ENCODE measurements at regions not wholly inside any gene's neighbourhood (a gene's known extent, or its start where the extent isn't known, plus 50 kb on each side); places are given as distances from the start of the nearest gene placed in this dataset.

DNA sequence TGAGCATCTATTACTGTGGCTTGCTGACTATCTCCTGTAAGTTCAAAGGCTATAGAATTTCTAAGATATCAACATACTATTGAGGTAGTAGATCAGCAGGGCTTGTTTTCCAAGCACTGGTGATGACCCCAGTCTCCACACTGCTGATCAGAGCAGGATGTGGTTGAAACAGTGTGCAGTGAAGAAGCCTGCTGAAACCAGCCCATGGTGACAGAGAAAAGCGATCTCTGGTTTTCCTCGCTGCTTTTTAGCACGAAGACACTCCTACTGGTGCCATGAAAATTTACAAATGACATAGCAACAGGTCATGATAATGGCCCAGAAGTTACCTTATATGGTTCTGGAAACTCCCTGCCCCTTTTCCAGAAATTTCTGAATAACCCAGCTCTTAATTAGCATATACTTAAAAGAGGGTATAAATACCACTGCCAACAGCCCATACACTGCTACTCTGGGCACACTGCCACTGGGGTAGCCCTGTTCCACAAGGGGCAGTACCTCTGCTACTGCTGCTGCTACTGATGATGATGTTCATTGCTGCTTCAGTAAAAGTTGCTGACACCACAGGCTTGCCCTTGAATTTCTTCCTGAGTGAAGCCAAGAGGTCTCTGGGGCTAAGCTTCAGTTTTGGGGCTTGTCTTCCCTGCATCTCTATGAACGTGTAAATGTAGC is 1689.5 kb upstream of the PCDH10 start:
- in situ Hi-C loops (cut with MboI; ENCODE audit: low sequenced_read_pairs) (no loop called here), intact Hi-C loops (cut with micrococcal nuclease) (no loop called here), dilution Hi-C loops (cut with HindIII; ENCODE audit: low sequenced_read_pairs, unreplicated experiment) (no loop called here)
- H2BK120ac ChIP-seq (ENCODE audit: low read depth, low read length), result no peak overlapping the region
- BruUV-seq (replicated peaks), result no TSS peak
- no peak overlapping the region for H3K23ac ChIP-seq (ENCODE audit: low read depth, low read length)
- ATAC-seq (ENCODE audit: low read depth) (no peak), DNase-seq (no peak)
- no peak overlapping the region for H3K9ac ChIP-seq (ENCODE audit: low read depth, low read length)
- H3K79me1 ChIP-seq (ENCODE audit: low read depth in 1 of 2, low read length in 2 of 2), result no peaks in the 10 kb centered on the region
- WGBS, 2 experiments (ENCODE audit: extremely low coverage in 2 of 2, insufficient read length in 1 of 2), result no CpG with 5 or more reads among the region's 4 CpGs
- no peak overlapping the region for H4K8ac ChIP-seq (ENCODE audit: low read depth in 2 of 2, low read length in 2 of 2)
- H2BK5ac ChIP-seq (ENCODE audit: low read depth, low read length, poor library complexity, severe bottlenecking), result no peak overlapping the region
- POLR2A ChIA-PET (ENCODE audit: unreplicated experiment), result no interaction called here
- H3K9me3 ChIP-seq (ENCODE audit: control insufficient read depth, insufficient read depth, low read length), result peaks cover 4% of the 10 kb centered on the region; the same call in 1 of the 2 replicates
- no peaks in the 10 kb centered on the region for H3K9me1 ChIP-seq (ENCODE audit: insufficient read depth, low read length)
- H3K36me3 ChIP-seq (ENCODE audit: control insufficient read depth, insufficient read depth, low read length), result no peaks in the 10 kb centered on the region
- H3K56ac ChIP-seq (ENCODE audit: extremely low read depth, insufficient read depth, low read length), result no peak overlapping the region
- no peak overlapping the region for H2BK15ac ChIP-seq (ENCODE audit: low read depth, low read length)
- no peaks in the 10 kb centered on the region for H3K4me1 ChIP-seq (ENCODE audit: control insufficient read depth, insufficient read depth, low read length)
- H4K91ac ChIP-seq (ENCODE audit: insufficient read depth, low read depth, low read length), result no peak overlapping the region
- no peak overlapping the region for H3K4me2 ChIP-seq (ENCODE audit: low read depth, low read length)
- H3K14ac ChIP-seq (replicated peaks; ENCODE audit: low read depth, low read length), result no peak overlapping the region
- no peak overlapping the region for H2BK20ac ChIP-seq (ENCODE audit: low read depth, low read length)
- H3K4me3 ChIP-seq (ENCODE audit: insufficient read depth, low read depth, low read length), result no peak overlapping the region
- no peak overlapping the region for H4K5ac ChIP-seq (ENCODE audit: low read depth, low read length)
- CTCF ChIA-PET, result no interaction called here
- no peak overlapping the region for H2AK5ac ChIP-seq (ENCODE audit: low read depth, low read length)
- H3K27ac ChIP-seq (ENCODE audit: insufficient read depth, low read length), result no peak overlapping the region
- H3K4ac ChIP-seq (ENCODE audit: low read depth, low read length), result no peak overlapping the region
- no peak overlapping the region for H3K18ac ChIP-seq (ENCODE audit: low read depth, low read length)
- H2AK9ac ChIP-seq (replicated peaks; ENCODE audit: low read depth, low read length, poor library complexity), result no peak overlapping the region
- TF ChIP-seq CHD1 (IDR thresholded peaks at IDR 0.05; ENCODE audit: low read depth, low read length) (no peak), MXI1 (IDR thresholded peaks at IDR 0.05; ENCODE audit: borderline replicate concordance, low read depth, low read length) (no peak), FOS (IDR thresholded peaks at IDR 0.05; ENCODE audit: low read depth, low read length) (no peak), RFX5 (IDR thresholded peaks at IDR 0.05; ENCODE audit: low read depth, low read length) (no peak)
- TF ChIP-seq, protein P1, sequence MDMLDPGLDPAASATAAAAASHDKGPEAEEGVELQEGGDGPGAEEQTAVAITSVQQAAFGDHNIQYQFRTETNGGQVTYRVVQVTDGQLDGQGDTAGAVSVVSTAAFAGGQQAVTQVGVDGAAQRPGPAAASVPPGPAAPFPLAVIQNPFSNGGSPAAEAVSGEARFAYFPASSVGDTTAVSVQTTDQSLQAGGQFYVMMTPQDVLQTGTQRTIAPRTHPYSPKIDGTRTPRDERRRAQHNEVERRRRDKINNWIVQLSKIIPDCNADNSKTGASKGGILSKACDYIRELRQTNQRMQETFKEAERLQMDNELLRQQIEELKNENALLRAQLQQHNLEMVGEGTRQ (IDR thresholded peaks at IDR 0.05; ENCODE audit: low read depth, low read length), result no peak
- no peaks in the 10 kb centered on the region for H3K27me3 ChIP-seq (ENCODE audit: control insufficient read depth, insufficient read depth, low read length)
- H2AFZ ChIP-seq (replicated peaks; ENCODE audit: low read length, poor library complexity), result no peak overlapping the region
- H4K20me1 ChIP-seq (ENCODE audit: insufficient read depth, low read length), result no peaks in the 10 kb centered on the region

Data from IMR-90 (cell line).